Left ventricle myocardium inferior (tissue), 1 donor: ENCODE measurements at regions not wholly inside any gene's neighbourhood (a gene's known extent, or its start where the extent isn't known, plus 50 kb on each side); places are given as distances from the start of the nearest gene placed in this dataset.

Source experiments
- DNase-seq: peaks from one replicate; pipeline ENCODE4 v3.0.0-alpha.2; 2020
- H3K27ac ChIP-seq: fragments of 200-600 bp; replicated peaks from 2 replicates; pipeline ENCODE4 v1.8.0; 2021
- H3K27me3 ChIP-seq: fragments of 200-600 bp; 2 replicates; pipeline ENCODE4 v1.8.0; 2021; ENCODE audit warnings: low read depth
- H3K36me3 ChIP-seq: fragments of 200-600 bp; 2 replicates; pipeline ENCODE4 v1.8.0; 2021
- H3K4me1 ChIP-seq: fragments of 200-600 bp; 2 replicates; pipeline ENCODE4 v1.8.0; 2021
- H3K4me3 ChIP-seq: fragments of 200-600 bp; 2 replicates; pipeline ENCODE4 v1.8.0; 2021; ENCODE audit warnings: mild to moderate bottlenecking, moderate library complexity
- H3K9me3 ChIP-seq: fragments of 200-600 bp; replicated peaks from 2 replicates; pipeline ENCODE4 v1.8.0; 2021
- CTCF ChIP-seq: fragments of 200-600 bp; IDR thresholded peaks from 2 replicates; pipeline ENCODE4 v1.8.0; 2021; ENCODE audit warnings: antibody characterized with exemption, mild to moderate bottlenecking, borderline replicate concordance
- intact Hi-C: fragments of 100-400 bp; cut with micrococcal nuclease; formaldehyde crosslinking; loops from one replicate; pipeline ENCODE4 v1.11.0; 2022
- donor health status: DM: no; HTN: yes; CAD: no; lungs with severe emphysema.

GRCh38 chr16:62661435-62661834 is 625.2 kb upstream of the CDH8 start:
- Histone ChIP-seq H3K27me3 (no peaks in the 10 kb centered on the region), H3K9me3 (no peaks in the 10 kb centered on the region), H3K4me3 (no peak overlapping the region), H3K27ac (no peak overlapping the region), H3K36me3 (no peaks in the 10 kb centered on the region), H3K4me1 (no peaks in the 10 kb centered on the region)
- intact Hi-C loops = no loop called here
- DNase-seq = no peak
- no peak for TF ChIP-seq CTCF

GRCh38 chr16:62657116-62657515 is 620.9 kb upstream of the CDH8 start:
- no peak overlapping the region for H3K27ac ChIP-seq
- H3K4me3 ChIP-seq = no peak overlapping the region
- no peaks in the 10 kb centered on the region for H3K9me3 ChIP-seq
- intact Hi-C loops = no loop called here
- H3K4me1 ChIP-seq = no peaks in the 10 kb centered on the region
- no peak for DNase-seq
- TF ChIP-seq CTCF = no peak
- H3K36me3 ChIP-seq = no peaks in the 10 kb centered on the region
- no peaks in the 10 kb centered on the region for H3K27me3 ChIP-seq

- TF ChIP-seq CTCF = no peak
- Histone ChIP-seq H3K27ac (no peak overlapping the region), H3K4me3 (no peak overlapping the region), H3K36me3 (no peaks in the 10 kb centered on the region), H3K9me3 (peaks cover 10% of the 10 kb centered on the region), H3K4me1 (no peaks in the 10 kb centered on the region), H3K27me3 (no peaks in the 10 kb centered on the region)
- DNase-seq = no peak
- intact Hi-C loops = no loop called here
Observed at GRCh38 chr16:62652441-62653120, 616.3 kb upstream of the CDH8 start.

- no peak for DNase-seq
- Histone ChIP-seq H3K9me3 (peaks cover 45% of the 10 kb centered on the region), H3K27me3 (no peaks in the 10 kb centered on the region), H3K4me1 (no peaks in the 10 kb centered on the region), H3K27ac (no peak overlapping the region), H3K4me3 (no peak overlapping the region), H3K36me3 (no peaks in the 10 kb centered on the region)
- TF ChIP-seq CTCF = no peak
- intact Hi-C loops = no loop called here
Observed at GRCh38 chr16:62648256-62648655, 612.0 kb upstream of the CDH8 start.

DNA sequence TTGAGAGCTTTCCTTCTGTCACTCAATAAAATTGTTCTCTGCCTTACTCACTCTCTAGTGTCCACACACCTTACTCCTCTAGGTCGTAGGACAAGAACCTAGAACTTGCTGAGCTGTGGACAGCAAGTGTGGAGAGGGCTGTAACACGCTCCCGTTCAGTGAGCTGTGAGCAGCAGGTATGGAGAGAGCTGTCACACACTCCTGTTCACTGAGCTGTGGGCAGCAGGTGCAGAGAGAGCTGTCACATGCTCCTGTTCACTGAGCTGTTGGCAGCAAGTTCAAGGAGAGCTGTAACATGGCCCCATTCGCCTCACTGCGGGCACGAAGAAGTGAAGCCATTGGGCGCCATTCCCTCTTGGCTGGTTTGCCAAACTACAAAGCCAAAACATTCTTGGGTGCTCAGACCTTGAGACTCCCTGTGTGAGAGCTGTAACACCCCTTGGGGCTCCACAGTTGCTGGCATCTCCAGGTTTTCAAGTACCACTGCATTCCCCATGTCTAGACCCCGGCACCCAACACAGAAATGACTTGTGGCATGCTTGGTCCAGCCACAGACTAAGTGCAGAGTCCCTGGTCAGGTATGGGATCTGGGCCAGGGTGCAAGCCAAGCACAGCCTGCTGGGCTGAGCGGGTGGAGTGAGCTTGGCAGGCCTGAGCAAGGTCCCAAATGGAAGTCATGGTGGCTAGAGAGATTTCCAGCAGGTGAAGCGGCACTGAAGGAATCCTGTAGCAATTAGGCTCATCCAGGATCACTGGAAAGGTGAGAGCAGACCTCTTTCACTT is 608.0 kb upstream of the CDH8 start:
- H3K9me3 ChIP-seq = peaks cover 45% of the 10 kb centered on the region
- H3K27me3 ChIP-seq = no peaks in the 10 kb centered on the region
- intact Hi-C loops = no loop called here
- H3K4me3 ChIP-seq = no peak overlapping the region
- peaks cover 3% of the 10 kb centered on the region for H3K4me1 ChIP-seq
- H3K36me3 ChIP-seq = no peaks in the 10 kb centered on the region
- DNase-seq = no peak
- H3K27ac ChIP-seq = no peak overlapping the region
- TF ChIP-seq CTCF = no peak
